ENCODE measurements at regions not wholly inside any gene's neighbourhood (a gene's known extent, or its start where the extent isn't known, plus 50 kb on each side); places are given as distances from the start of the nearest gene placed in this dataset.

DNA sequence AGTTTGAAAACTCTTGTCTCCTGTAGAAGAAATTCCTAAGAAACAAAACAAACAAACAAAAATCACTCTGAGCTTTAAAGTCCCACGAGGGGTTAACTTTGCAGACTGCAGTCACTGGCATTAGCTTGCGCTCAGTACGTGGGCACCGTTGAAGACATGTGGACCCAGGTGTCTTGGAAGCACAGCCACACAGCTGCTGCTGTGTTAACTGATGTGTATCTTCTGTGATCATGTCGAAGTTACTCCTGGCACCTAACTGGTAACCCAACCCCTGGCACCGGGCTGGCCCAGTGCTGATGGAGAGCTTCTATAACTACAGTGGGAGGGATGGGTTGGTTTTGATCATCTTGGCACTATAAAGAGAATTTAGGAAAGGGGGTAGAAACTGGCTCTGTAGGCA lies 51.6 kb upstream of the FHL2 start:
- DNase-seq: no peak
- Histone ChIP-seq H3K27me3 (ENCODE audit: insufficient read depth) (0 out of 2 replicates have a peak, but pooled peaks cover 12% of the 10 kb centered on the region), H2AFZ (ENCODE audit: low read depth) (no peak overlapping the region), H3K36me3 (replicated peaks in 1 of 2; ENCODE audit: control insufficient read depth in 1 of 2, insufficient read depth in 2 of 2, low read length in 1 of 2) (no peaks in the 10 kb centered on the region), H3K4me2 (no peak overlapping the region), H4K20me1 (ENCODE audit: insufficient read depth) (no peaks in the 10 kb centered on the region), H3K4me1 (ENCODE audit: control insufficient read depth in 1 of 2, insufficient read depth in 2 of 2, low read depth in 1 of 2, low read length in 1 of 2) (peaks cover 0 to 4% of the 10 kb centered on the region in 2 experiments; a peak in 1 of 4 replicates), H3K79me2 (ENCODE audit: insufficient read depth) (no peaks in the 10 kb centered on the region), H3K9me2 (no peaks in the 10 kb centered on the region), H3K4me3 (ENCODE audit: low read depth in 2 of 2, low read length in 1 of 2) (no peak overlapping the region), H3K9me3 (no peaks in the 10 kb centered on the region), H3K9ac (no peak overlapping the region), H3F3A (replicated peaks; ENCODE audit: insufficient read depth) (no peaks in the 10 kb centered on the region), H3K27ac (ENCODE audit: low read depth in 2 of 2, low read length in 1 of 2) (no peak overlapping the region)
- ChIA-PET POLR2A (no interaction called here), CTCF (interaction anchor here (1.5 kb wide), 1 partner anchor 9 kb away, joined by 3 read pairs; no protein-coding TSS in a partner anchor)
- 43% methylated on average over 6 of the region's 6 CpGs for WGBS (ENCODE audit: low lambda C conversion rate)
- no peak for TF ChIP-seq EZH2phosphoT487 (IDR thresholded peaks at IDR 0.05; ENCODE audit: borderline replicate concordance, low read depth)
- TF ChIP-seq USF1 (IDR thresholded peaks at IDR 0.05; ENCODE audit: borderline replicate concordance, low read depth): no peak
- no peak for TF ChIP-seq TEAD4 (IDR thresholded peaks at IDR 0.05; ENCODE audit: borderline replicate concordance, insufficient read depth)
- TF ChIP-seq FOXJ3 (CRISPR knock-in tag; IDR thresholded peaks at IDR 0.05): no peak
- TF ChIP-seq GATA2 (CRISPR knock-in tag; IDR thresholded peaks at IDR 0.05): no peak
- no peak for TF ChIP-seq JUND (IDR thresholded peaks at IDR 0.05)
- TF ChIP-seq, protein P1, sequence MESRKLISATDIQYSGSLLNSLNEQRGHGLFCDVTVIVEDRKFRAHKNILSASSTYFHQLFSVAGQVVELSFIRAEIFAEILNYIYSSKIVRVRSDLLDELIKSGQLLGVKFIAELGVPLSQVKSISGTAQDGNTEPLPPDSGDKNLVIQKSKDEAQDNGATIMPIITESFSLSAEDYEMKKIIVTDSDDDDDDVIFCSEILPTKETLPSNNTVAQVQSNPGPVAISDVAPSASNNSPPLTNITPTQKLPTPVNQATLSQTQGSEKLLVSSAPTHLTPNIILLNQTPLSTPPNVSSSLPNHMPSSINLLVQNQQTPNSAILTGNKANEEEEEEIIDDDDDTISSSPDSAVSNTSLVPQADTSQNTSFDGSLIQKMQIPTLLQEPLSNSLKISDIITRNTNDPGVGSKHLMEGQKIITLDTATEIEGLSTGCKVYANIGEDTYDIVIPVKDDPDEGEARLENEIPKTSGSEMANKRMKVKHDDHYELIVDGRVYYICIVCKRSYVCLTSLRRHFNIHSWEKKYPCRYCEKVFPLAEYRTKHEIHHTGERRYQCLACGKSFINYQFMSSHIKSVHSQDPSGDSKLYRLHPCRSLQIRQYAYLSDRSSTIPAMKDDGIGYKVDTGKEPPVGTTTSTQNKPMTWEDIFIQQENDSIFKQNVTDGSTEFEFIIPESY (IDR thresholded peaks at IDR 0.05; ENCODE audit: borderline replicate concordance, low read depth): no peak

DNA sequence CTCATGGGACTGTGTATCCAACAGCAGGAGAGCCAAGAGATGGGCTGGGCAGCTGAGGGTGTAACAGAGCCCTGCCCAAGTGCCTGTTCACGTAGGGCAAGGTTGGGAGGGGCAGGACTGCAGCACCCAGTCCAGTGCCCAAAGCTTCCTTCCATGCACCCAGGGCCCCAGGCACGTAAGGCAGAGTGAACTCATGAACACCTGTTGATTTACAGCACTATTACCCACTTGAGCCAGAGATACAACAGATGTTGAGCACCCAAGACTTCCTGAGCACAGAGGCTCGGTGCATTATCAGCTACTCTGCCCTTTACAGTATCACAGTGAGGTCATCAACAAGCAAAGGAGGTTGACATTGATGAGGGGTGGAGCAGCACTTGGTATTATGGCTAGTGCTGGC lies 50.2 kb upstream of the FHL2 start:
- ChIA-PET POLR2A (interaction anchor here (1.1 kb wide), 1 partner anchor 11 kb away, joined by 6 read pairs; no protein-coding TSS in a partner anchor), CTCF (no interaction called here)
- Histone ChIP-seq H3K79me2 (ENCODE audit: insufficient read depth) (no peaks in the 10 kb centered on the region), H3K9me2 (no peaks in the 10 kb centered on the region), H3K9me3 (no peaks in the 10 kb centered on the region), H3K4me3 (ENCODE audit: low read depth in 2 of 2, low read length in 1 of 2) (no peak overlapping the region), H3K4me2 (no peak overlapping the region), H3K4me1 (ENCODE audit: control insufficient read depth in 1 of 2, insufficient read depth in 2 of 2, low read depth in 1 of 2, low read length in 1 of 2) (peaks cover 0 to 3% of the 10 kb centered on the region in 2 experiments; a peak in 1 of 4 replicates), H3K36me3 (replicated peaks in 1 of 2; ENCODE audit: control insufficient read depth in 1 of 2, insufficient read depth in 2 of 2, low read length in 1 of 2) (no peaks in the 10 kb centered on the region), H2AFZ (ENCODE audit: low read depth) (no peak overlapping the region), H3K27ac (ENCODE audit: low read depth in 2 of 2, low read length in 1 of 2) (no peak overlapping the region), H3F3A (replicated peaks; ENCODE audit: insufficient read depth) (no peaks in the 10 kb centered on the region), H3K27me3 (ENCODE audit: insufficient read depth) (0 out of 2 replicates have a peak, but pooled peaks cover 12% of the 10 kb centered on the region), H3K9ac (no peak overlapping the region), H4K20me1 (ENCODE audit: insufficient read depth) (no peaks in the 10 kb centered on the region)
- WGBS (ENCODE audit: low lambda C conversion rate): 35% methylated on average over 2 of the region's 3 CpGs
- TF ChIP-seq TAF1 (IDR thresholded peaks at IDR 0.05; ENCODE audit: borderline replicate concordance, low read depth, low read length) (no peak), SIN3A (IDR thresholded peaks at IDR 0.05; ENCODE audit: borderline replicate concordance, low read depth, low read length) (no peak), GATA2 (CRISPR knock-in tag; IDR thresholded peaks at IDR 0.05) (no peak), FOSL2 (IDR thresholded peaks at IDR 0.05; ENCODE audit: borderline replicate concordance, low read depth) (no peak), MEF2A (IDR thresholded peaks at IDR 0.05; ENCODE audit: borderline replicate concordance, low read depth) (no peak), NRF1 (IDR thresholded peaks at IDR 0.05; ENCODE audit: low read depth, low read length) (no peak), FOXM1 (IDR thresholded peaks at IDR 0.05; ENCODE audit: low read depth) (no peak)
- TF ChIP-seq, protein P2, sequence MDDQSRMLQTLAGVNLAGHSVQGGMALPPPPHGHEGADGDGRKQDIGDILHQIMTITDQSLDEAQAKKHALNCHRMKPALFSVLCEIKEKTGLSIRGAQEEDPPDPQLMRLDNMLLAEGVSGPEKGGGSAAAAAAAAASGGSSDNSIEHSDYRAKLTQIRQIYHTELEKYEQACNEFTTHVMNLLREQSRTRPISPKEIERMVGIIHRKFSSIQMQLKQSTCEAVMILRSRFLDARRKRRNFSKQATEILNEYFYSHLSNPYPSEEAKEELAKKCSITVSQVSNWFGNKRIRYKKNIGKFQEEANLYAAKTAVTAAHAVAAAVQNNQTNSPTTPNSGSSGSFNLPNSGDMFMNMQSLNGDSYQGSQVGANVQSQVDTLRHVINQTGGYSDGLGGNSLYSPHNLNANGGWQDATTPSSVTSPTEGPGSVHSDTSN (IDR thresholded peaks at IDR 0.05): no peak
- DNase-seq: no peak

Measured in SK-N-SH (cell line).